IMR-90 (cell line): ENCODE measurements at regions not wholly inside any gene's neighbourhood (a gene's known extent, or its start where the extent isn't known, plus 50 kb on each side); places are given as distances from the start of the nearest gene placed in this dataset.

ENCODE experiments used
- ATAC-seq: fragments of 200-7000 bp; cut with Tn5 transposase; 2 replicates; pipeline ENCODE4 v1.9.1; 2020; ENCODE audit warnings: low read depth, mild to moderate bottlenecking, moderate library complexity
- BruUV-seq: library from RNA; stranded (reverse); fragments of 400-500 nt; replicated peaks from 2 replicates; lab custom pipeline; 2021; lab: Mats Ljungman, UMichigan
- CTCF ChIA-PET: fragments of 300-600 bp; formaldehyde crosslinking; extraction: SDS; loops from one replicate; lab custom pipeline; 2021; ENCODE audit warnings: antibody characterized with exemption; lab: Yijun Ruan, JAX
- POLR2A ChIA-PET: fragments of 300-600 bp; sonication (Branson Sonifier 250); formaldehyde crosslinking; loops from one replicate; lab custom pipeline; 2022; ENCODE audit warnings: antibody characterized with exemption; ENCODE audit not compliant: unreplicated experiment; lab: Charles Lee
- DNase-seq: peaks from one replicate; pipeline ENCODE4 v3.0.0; 2013
- H2AFZ ChIP-seq: replicated peaks from 2 replicates; pipeline ENCODE3; 2013; ENCODE audit warnings: low read length, mild to moderate bottlenecking; ENCODE audit not compliant: poor library complexity
- H2AK5ac ChIP-seq: 2 replicates; pipeline ENCODE4 v1.6.1; 2013; ENCODE audit warnings: low read depth, low read length, inconsistent platforms
- H2AK9ac ChIP-seq: replicated peaks from 2 replicates; pipeline ENCODE3; 2013; ENCODE audit warnings: mild to moderate bottlenecking, low read depth, low read length, moderate library complexity; ENCODE audit not compliant: poor library complexity
- H2BK120ac ChIP-seq: 2 replicates; pipeline ENCODE4 v1.6.1; 2013; ENCODE audit warnings: low read depth, low read length, inconsistent platforms
- H2BK15ac ChIP-seq: 3 replicates; pipeline ENCODE4 v1.6.1; 2013; ENCODE audit warnings: low read depth, low read length, inconsistent platforms
- H2BK20ac ChIP-seq: 2 replicates; pipeline ENCODE4 v1.6.1; 2013; ENCODE audit warnings: low read depth, mild to moderate bottlenecking, inconsistent platforms, low read length, moderate library complexity
- H2BK5ac ChIP-seq: 2 replicates; pipeline ENCODE4 v1.6.1; 2013; ENCODE audit warnings: mild to moderate bottlenecking, low read depth, low read length, inconsistent platforms; ENCODE audit not compliant: poor library complexity, severe bottlenecking
- H3K14ac ChIP-seq: replicated peaks from 2 replicates; pipeline ENCODE4 v1.6.1; 2013; ENCODE audit warnings: low read depth, low read length, inconsistent platforms
- H3K18ac ChIP-seq: 2 replicates; pipeline ENCODE4 v1.6.1; 2013; ENCODE audit warnings: low read depth, low read length, control low read depth
- H3K23ac ChIP-seq: 2 replicates; pipeline ENCODE4 v1.6.1; 2013; ENCODE audit warnings: low read depth, low read length, inconsistent platforms
- H3K27ac ChIP-seq: 2 replicates; pipeline ENCODE4 v1.5.1; 2013; ENCODE audit warnings: mild to moderate bottlenecking, control low read depth, low read length; ENCODE audit not compliant: insufficient read depth
- H3K27me3 ChIP-seq: 2 replicates; pipeline ENCODE4 v1.6.1; 2013; ENCODE audit warnings: low read length; ENCODE audit not compliant: control insufficient read depth, insufficient read depth
- H3K36me3 ChIP-seq: 2 replicates; pipeline ENCODE4 v1.6.1; 2013; ENCODE audit warnings: low read length, mixed read lengths; ENCODE audit not compliant: control insufficient read depth, insufficient read depth
- H3K4ac ChIP-seq: 2 replicates; pipeline ENCODE4 v1.6.1; 2013; ENCODE audit warnings: low read depth, low read length, inconsistent platforms
- H3K4me1 ChIP-seq: 2 replicates; pipeline ENCODE4 v1.6.1; 2013; ENCODE audit warnings: low read length, mixed read lengths; ENCODE audit not compliant: control insufficient read depth, insufficient read depth
- H3K4me2 ChIP-seq: 2 replicates; pipeline ENCODE4 v1.6.1; 2013; ENCODE audit warnings: low read depth, mild to moderate bottlenecking, control low read depth, low read length, moderate library complexity
- H3K4me3 ChIP-seq: 2 replicates; pipeline ENCODE4 v1.5.1; 2013; ENCODE audit warnings: low read depth, mild to moderate bottlenecking, control low read depth, low read length, moderate library complexity; ENCODE audit not compliant: insufficient read depth
- H3K56ac ChIP-seq: 2 replicates; pipeline ENCODE4 v1.6.1; 2013; ENCODE audit warnings: low read length, inconsistent platforms; ENCODE audit not compliant: insufficient read depth; ENCODE audit errors: extremely low read depth
- H3K79me1 ChIP-seq, 2 experiments: 2 replicates each; pipeline ENCODE4 v1.6.1; 2013; ENCODE audit warnings: low read length in 2 of 2, inconsistent platforms in 1 of 2, low read depth in 1 of 2
- H3K9ac ChIP-seq: 2 replicates; pipeline ENCODE4 v1.6.1; 2013; ENCODE audit warnings: low read depth, low read length, control low read depth
- H3K9me1 ChIP-seq: 2 replicates; pipeline ENCODE4 v1.6.1; 2013; ENCODE audit warnings: low read length, inconsistent platforms; ENCODE audit not compliant: insufficient read depth
- H3K9me3 ChIP-seq: 2 replicates; pipeline ENCODE4 v1.6.1; 2013; ENCODE audit warnings: low read length; ENCODE audit not compliant: control insufficient read depth, insufficient read depth
- H4K20me1 ChIP-seq: 2 replicates; pipeline ENCODE4 v1.6.1; 2013; ENCODE audit warnings: low read length, inconsistent platforms; ENCODE audit not compliant: insufficient read depth
- H4K5ac ChIP-seq: 2 replicates; pipeline ENCODE4 v1.6.1; 2013; ENCODE audit warnings: mild to moderate bottlenecking, low read depth, low read length, control low read depth
- H4K8ac ChIP-seq, 2 experiments: 2 replicates each; pipeline ENCODE4 v1.6.1; 2013; ENCODE audit warnings: low read depth in 2 of 2, low read length in 2 of 2, control low read depth in 1 of 2, inconsistent platforms in 1 of 2
- H4K91ac ChIP-seq: 2 replicates; pipeline ENCODE4 v1.6.1; 2013; ENCODE audit warnings: low read depth, low read length, inconsistent platforms; ENCODE audit not compliant: insufficient read depth
- BHLHE40 ChIP-seq: fragments of 150-350 bp; IDR thresholded peaks from 2 replicates; pipeline ENCODE4 v1.6.1; 2016; ENCODE audit warnings: mild to moderate bottlenecking, low read depth, low read length
- CEBPB ChIP-seq: IDR thresholded peaks from 2 replicates; pipeline ENCODE4 v1.6.1; 2012; ENCODE audit warnings: low read depth, low read length, improper control_type of control experiment
- CHD1 ChIP-seq: IDR thresholded peaks from 2 replicates; pipeline ENCODE4 v1.6.1; 2012; ENCODE audit warnings: low read depth, low read length, improper control_type of control experiment
- ELK1 ChIP-seq: fragments of 150-350 bp; IDR thresholded peaks from 2 replicates; pipeline ENCODE4 v1.6.1; 2016; ENCODE audit warnings: low read depth, mild to moderate bottlenecking, low read length, moderate library complexity, borderline replicate concordance
- FOS ChIP-seq: fragments of 150-350 bp; IDR thresholded peaks from 2 replicates; pipeline ENCODE4 v1.6.1; 2016; ENCODE audit warnings: low read depth, low read length
- MAFK ChIP-seq: IDR thresholded peaks from 2 replicates; pipeline ENCODE4 v1.6.1; 2012; ENCODE audit warnings: low read depth, low read length, improper control_type of control experiment
- MAZ ChIP-seq: IDR thresholded peaks from 2 replicates; pipeline ENCODE4 v1.6.1; 2012; ENCODE audit warnings: low read depth, mild to moderate bottlenecking, low read length, improper control_type of control experiment, moderate library complexity, borderline replicate concordance
- MXI1 ChIP-seq: IDR thresholded peaks from 2 replicates; pipeline ENCODE4 v1.6.1; 2012; ENCODE audit warnings: low read depth, mild to moderate bottlenecking, low read length, moderate library complexity, borderline replicate concordance
- NFE2L2 ChIP-seq: fragments of 150-350 bp; IDR thresholded peaks from 2 replicates; pipeline ENCODE4 v1.6.1; 2016; ENCODE audit warnings: low read depth, mild to moderate bottlenecking, low read length
- POLR2A ChIP-seq: IDR thresholded peaks from 2 replicates; pipeline ENCODE4 v1.6.1; 2012; ENCODE audit warnings: mild to moderate bottlenecking, low read depth, low read length
- RAD21 ChIP-seq: IDR thresholded peaks from 2 replicates; pipeline ENCODE4 v1.6.1; 2012; ENCODE audit warnings: low read length, improper control_type of control experiment
- RCOR1 ChIP-seq: IDR thresholded peaks from 2 replicates; pipeline ENCODE4 v1.6.1; 2012; ENCODE audit warnings: mild to moderate bottlenecking, low read length, improper control_type of control experiment; ENCODE audit not compliant: insufficient replicate concordance
- RFX5 ChIP-seq: IDR thresholded peaks from 2 replicates; pipeline ENCODE4 v1.8.0; 2012; ENCODE audit warnings: low read depth, mild to moderate bottlenecking, low read length, moderate library complexity
- SMC3 ChIP-seq: fragments of 150-350 bp; IDR thresholded peaks from 2 replicates; pipeline ENCODE4 v1.6.1; 2016; ENCODE audit warnings: low read depth, mild to moderate bottlenecking, antibody characterized with exemption, low read length, moderate library complexity
- WGBS, 2 experiments: methylation state at CpG; one replicate each; pipeline versions ENCODE4 v1.1.5 to v1.1.7; 2013; ENCODE audit warnings: missing lambda C conversion rate in 2 of 2; ENCODE audit not compliant: insufficient read length in 1 of 2; ENCODE audit errors: extremely low coverage in 2 of 2; 5-methylcytosine and 5-hydroxymethylcytosine counted together
- dilution Hi-C: fragments of 300-500 bp; cut with HindIII; formaldehyde crosslinking; loops from one replicate; pipeline ENCODE4 v1.14.3; 2018; ENCODE audit warnings: low sequenced_read_pairs; ENCODE audit not compliant: unreplicated experiment
- in situ Hi-C: fragments of 300-500 bp; cut with MboI; formaldehyde crosslinking; loops from 3 replicates; pipeline ENCODE4 v1.14.3; 2019; ENCODE audit warnings: low sequenced_read_pairs, inconsistent platforms, mixed read lengths
- intact Hi-C: fragments of 100-400 bp; cut with micrococcal nuclease; formaldehyde crosslinking; loops from 2 replicates; pipeline ENCODE4 v1.10.0; 2022
- TF ChIP-seq, protein P1 (sequence below): conservative IDR thresholded peaks from 2 replicates; pipeline ENCODE4 v1.5.1; 2012; ENCODE audit warnings: mild to moderate bottlenecking, low read depth, low read length, improper control_type of control experiment
- TF ChIP-seq, protein P2 (sequence below): fragments of 150-350 bp; IDR thresholded peaks from 2 replicates; pipeline ENCODE4 v1.6.1; 2017; ENCODE audit warnings: mild to moderate bottlenecking, antibody characterized with exemption, low read length, low read depth

DNA sequence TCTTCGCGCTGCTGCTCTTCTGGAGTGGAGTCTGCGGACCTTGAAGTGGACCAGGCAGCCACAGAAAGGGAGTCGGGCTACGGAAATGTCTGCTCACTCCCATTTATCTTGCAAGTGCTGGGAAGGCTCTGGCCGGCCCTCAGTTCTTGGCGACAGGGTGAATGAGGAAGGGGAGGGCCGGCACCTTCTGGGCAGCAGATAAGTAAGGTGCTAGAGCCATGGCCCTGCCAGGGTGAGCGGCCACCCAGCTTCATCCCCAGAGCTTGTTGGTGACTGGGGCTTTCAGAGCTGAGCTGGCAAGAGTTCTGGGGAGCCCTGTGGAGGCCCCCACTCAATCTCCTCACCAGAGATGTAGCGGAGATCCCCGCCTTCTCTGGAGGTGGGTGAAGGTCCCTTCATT is 103.5 kb downstream of the ASB7 start:
- H4K91ac ChIP-seq = no peak overlapping the region

More for the DNA sequence above, 103.5 kb downstream of the ASB7 start:
- Histone ChIP-seq H3K4me1 (peaks cover 16% of the 10 kb centered on the region), H2BK5ac (no peak overlapping the region), H2BK120ac (peak overlapping the region; percentile 90; the same call in 1 of the 2 replicates), H2AK9ac (no peak overlapping the region), H3K79me1 (no peaks in the 10 kb centered on the region), H2AK5ac (peak overlapping the region; percentile 86; the same call in 1 of the 2 replicates), H3K9me1 (peaks cover 9% of the 10 kb centered on the region), H2AFZ (peak overlapping the region; percentile 3), H2BK20ac (no peak overlapping the region), H4K20me1 (no peaks in the 10 kb centered on the region), H2BK15ac (no peak overlapping the region), H4K5ac (no peak overlapping the region), H3K27me3 (no peaks in the 10 kb centered on the region), H3K56ac (no peak overlapping the region), H3K23ac (no peak overlapping the region), H3K4ac (no peak overlapping the region), H3K36me3 (no peaks in the 10 kb centered on the region), H3K14ac (no peak overlapping the region), H3K4me3 (no peak overlapping the region), H4K8ac (no peak overlapping the region), H3K18ac (no peak overlapping the region), H3K9ac (no peak overlapping the region), H3K9me3 (no peaks in the 10 kb centered on the region), H3K4me2 (no peak overlapping the region), H3K27ac (no peak overlapping the region)
- TF ChIP-seq CEBPB = no peak
- TF ChIP-seq SMC3 = no peak
- no peak for TF ChIP-seq NFE2L2
- TF ChIP-seq POLR2A = no peak
- no peak for TF ChIP-seq ELK1
- TF ChIP-seq RAD21 = no peak
- TF ChIP-seq RCOR1 = no peak
- TF ChIP-seq MAZ = no peak
- TF ChIP-seq CHD1 = no peak
- TF ChIP-seq, protein P1, sequence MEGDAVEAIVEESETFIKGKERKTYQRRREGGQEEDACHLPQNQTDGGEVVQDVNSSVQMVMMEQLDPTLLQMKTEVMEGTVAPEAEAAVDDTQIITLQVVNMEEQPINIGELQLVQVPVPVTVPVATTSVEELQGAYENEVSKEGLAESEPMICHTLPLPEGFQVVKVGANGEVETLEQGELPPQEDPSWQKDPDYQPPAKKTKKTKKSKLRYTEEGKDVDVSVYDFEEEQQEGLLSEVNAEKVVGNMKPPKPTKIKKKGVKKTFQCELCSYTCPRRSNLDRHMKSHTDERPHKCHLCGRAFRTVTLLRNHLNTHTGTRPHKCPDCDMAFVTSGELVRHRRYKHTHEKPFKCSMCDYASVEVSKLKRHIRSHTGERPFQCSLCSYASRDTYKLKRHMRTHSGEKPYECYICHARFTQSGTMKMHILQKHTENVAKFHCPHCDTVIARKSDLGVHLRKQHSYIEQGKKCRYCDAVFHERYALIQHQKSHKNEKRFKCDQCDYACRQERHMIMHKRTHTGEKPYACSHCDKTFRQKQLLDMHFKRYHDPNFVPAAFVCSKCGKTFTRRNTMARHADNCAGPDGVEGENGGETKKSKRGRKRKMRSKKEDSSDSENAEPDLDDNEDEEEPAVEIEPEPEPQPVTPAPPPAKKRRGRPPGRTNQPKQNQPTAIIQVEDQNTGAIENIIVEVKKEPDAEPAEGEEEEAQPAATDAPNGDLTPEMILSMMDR = no peak
- TF ChIP-seq MAFK = no peak
- no peak for TF ChIP-seq BHLHE40
- no peak for TF ChIP-seq RFX5
- TF ChIP-seq, protein P2, sequence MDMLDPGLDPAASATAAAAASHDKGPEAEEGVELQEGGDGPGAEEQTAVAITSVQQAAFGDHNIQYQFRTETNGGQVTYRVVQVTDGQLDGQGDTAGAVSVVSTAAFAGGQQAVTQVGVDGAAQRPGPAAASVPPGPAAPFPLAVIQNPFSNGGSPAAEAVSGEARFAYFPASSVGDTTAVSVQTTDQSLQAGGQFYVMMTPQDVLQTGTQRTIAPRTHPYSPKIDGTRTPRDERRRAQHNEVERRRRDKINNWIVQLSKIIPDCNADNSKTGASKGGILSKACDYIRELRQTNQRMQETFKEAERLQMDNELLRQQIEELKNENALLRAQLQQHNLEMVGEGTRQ = no peak
- no peak for TF ChIP-seq FOS
- TF ChIP-seq MXI1 = no peak
- BruUV-seq = no TSS peak
- WGBS, 2 experiments = 95% methylated on average over 7 of the region's 11 CpGs; no CpG with 5 or more reads in 1 of the 2 experiments
- in situ Hi-C loops = loop anchor here (25.0 kb wide), 1 partner anchor 556 kb away; the partner anchor contains the start of gene CHSY1
- ChIA-PET POLR2A (no interaction called here), CTCF (no interaction called here)
- no peak for ATAC-seq
- no peak for DNase-seq
- intact Hi-C loops = no loop called here
- dilution Hi-C loops = no loop called here
